ENCODE measurements at regions not wholly inside any gene's neighbourhood (a gene's known extent, or its start where the extent isn't known, plus 50 kb on each side); places are given as distances from the start of the nearest gene placed in this dataset.

DNA sequence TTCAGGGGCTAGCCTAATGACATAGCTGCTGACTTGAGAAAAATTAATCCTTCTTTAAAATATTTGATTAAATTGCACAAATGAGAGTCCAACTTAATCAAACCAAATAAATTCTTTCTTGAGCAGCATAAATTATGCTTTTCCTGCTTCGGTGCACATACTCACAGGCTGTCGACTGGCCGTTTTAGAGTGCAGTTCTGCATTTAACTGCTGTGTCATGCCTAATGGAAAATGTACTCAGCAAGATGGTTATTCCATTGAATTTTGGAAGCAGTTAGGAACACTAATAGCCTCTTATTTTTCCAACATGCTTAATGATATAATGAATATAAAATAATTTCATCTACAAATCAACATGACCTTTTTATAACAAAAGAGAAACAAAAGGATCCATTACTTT is 266.1 kb upstream of the LRIG3 start:
- no peaks in the 10 kb centered on the region for H3K4me1 ChIP-seq (ENCODE audit: control insufficient read depth, insufficient read depth, low read length)
- no peak overlapping the region for H3K9ac ChIP-seq (ENCODE audit: low read depth, low read length)
- H2BK15ac ChIP-seq (ENCODE audit: low read depth, low read length) = no peak overlapping the region
- in situ Hi-C loops (cut with MboI; ENCODE audit: low sequenced_read_pairs) (no loop called here), intact Hi-C loops (cut with micrococcal nuclease) (no loop called here), dilution Hi-C loops (cut with HindIII; ENCODE audit: low sequenced_read_pairs, unreplicated experiment) (no loop called here)
- H3K27ac ChIP-seq (ENCODE audit: insufficient read depth, low read length) = no peak overlapping the region
- BruUV-seq (replicated peaks) = no TSS peak
- H3K9me3 ChIP-seq (ENCODE audit: control insufficient read depth, insufficient read depth, low read length) = no peaks in the 10 kb centered on the region
- no peaks in the 10 kb centered on the region for H3K79me1 ChIP-seq (ENCODE audit: low read depth in 1 of 2, low read length in 2 of 2)
- H3K4ac ChIP-seq (ENCODE audit: low read depth, low read length) = no peak overlapping the region
- no peak overlapping the region for H2AK9ac ChIP-seq (replicated peaks; ENCODE audit: low read depth, low read length, poor library complexity)
- no peak overlapping the region for H2BK5ac ChIP-seq (ENCODE audit: low read depth, low read length, poor library complexity, severe bottlenecking)
- H2BK20ac ChIP-seq (ENCODE audit: low read depth, low read length) = no peak overlapping the region
- WGBS, 2 experiments (ENCODE audit: extremely low coverage in 2 of 2, insufficient read length in 1 of 2) = no CpG with 5 or more reads among the region's 3 CpGs
- H4K5ac ChIP-seq (ENCODE audit: low read depth, low read length) = no peak overlapping the region
- TF ChIP-seq MAFK (IDR thresholded peaks at IDR 0.05; ENCODE audit: low read depth, low read length) (no peak), MAZ (IDR thresholded peaks at IDR 0.05; ENCODE audit: borderline replicate concordance, low read depth, low read length) (no peak), BHLHE40 (IDR thresholded peaks at IDR 0.05; ENCODE audit: low read depth, low read length) (no peak), CHD1 (IDR thresholded peaks at IDR 0.05; ENCODE audit: low read depth, low read length) (no peak), RAD21 (IDR thresholded peaks at IDR 0.05; ENCODE audit: low read length) (no peak), CEBPB (IDR thresholded peaks at IDR 0.05; ENCODE audit: low read depth, low read length) (no peak), NFE2L2 (IDR thresholded peaks at IDR 0.05; ENCODE audit: low read depth, low read length) (no peak), POLR2A (IDR thresholded peaks at IDR 0.05; ENCODE audit: low read depth, low read length) (no peak), RFX5 (IDR thresholded peaks at IDR 0.05; ENCODE audit: low read depth, low read length) (no peak), MXI1 (IDR thresholded peaks at IDR 0.05; ENCODE audit: borderline replicate concordance, low read depth, low read length) (no peak), USF2 (IDR thresholded peaks at IDR 0.05; ENCODE audit: low read depth, low read length) (no peak), SMC3 (IDR thresholded peaks at IDR 0.05; ENCODE audit: low read depth, low read length) (no peak), FOS (IDR thresholded peaks at IDR 0.05; ENCODE audit: low read depth, low read length) (no peak), ELK1 (IDR thresholded peaks at IDR 0.05; ENCODE audit: borderline replicate concordance, low read depth, low read length) (no peak)
- TF ChIP-seq, protein P1, sequence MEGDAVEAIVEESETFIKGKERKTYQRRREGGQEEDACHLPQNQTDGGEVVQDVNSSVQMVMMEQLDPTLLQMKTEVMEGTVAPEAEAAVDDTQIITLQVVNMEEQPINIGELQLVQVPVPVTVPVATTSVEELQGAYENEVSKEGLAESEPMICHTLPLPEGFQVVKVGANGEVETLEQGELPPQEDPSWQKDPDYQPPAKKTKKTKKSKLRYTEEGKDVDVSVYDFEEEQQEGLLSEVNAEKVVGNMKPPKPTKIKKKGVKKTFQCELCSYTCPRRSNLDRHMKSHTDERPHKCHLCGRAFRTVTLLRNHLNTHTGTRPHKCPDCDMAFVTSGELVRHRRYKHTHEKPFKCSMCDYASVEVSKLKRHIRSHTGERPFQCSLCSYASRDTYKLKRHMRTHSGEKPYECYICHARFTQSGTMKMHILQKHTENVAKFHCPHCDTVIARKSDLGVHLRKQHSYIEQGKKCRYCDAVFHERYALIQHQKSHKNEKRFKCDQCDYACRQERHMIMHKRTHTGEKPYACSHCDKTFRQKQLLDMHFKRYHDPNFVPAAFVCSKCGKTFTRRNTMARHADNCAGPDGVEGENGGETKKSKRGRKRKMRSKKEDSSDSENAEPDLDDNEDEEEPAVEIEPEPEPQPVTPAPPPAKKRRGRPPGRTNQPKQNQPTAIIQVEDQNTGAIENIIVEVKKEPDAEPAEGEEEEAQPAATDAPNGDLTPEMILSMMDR (conservative IDR thresholded peaks at IDR 0.05; ENCODE audit: low read depth, low read length) = no peak
- no peak overlapping the region for H2AK5ac ChIP-seq (ENCODE audit: low read depth, low read length)
- H2AFZ ChIP-seq (replicated peaks; ENCODE audit: low read length, poor library complexity) = no peak overlapping the region
- ChIA-PET POLR2A (ENCODE audit: unreplicated experiment) (no interaction called here), CTCF (interaction anchor here (0.9 kb wide), 1 partner anchor 15 kb away, joined by 3 read pairs; no protein-coding TSS in a partner anchor)
- H3K27me3 ChIP-seq (ENCODE audit: control insufficient read depth, insufficient read depth, low read length) = no peaks in the 10 kb centered on the region
- no peak overlapping the region for H4K91ac ChIP-seq (ENCODE audit: insufficient read depth, low read depth, low read length)
- no peaks in the 10 kb centered on the region for H3K9me1 ChIP-seq (ENCODE audit: insufficient read depth, low read length)
- no peak overlapping the region for H3K4me3 ChIP-seq (ENCODE audit: insufficient read depth, low read depth, low read length)
- no peaks in the 10 kb centered on the region for H3K36me3 ChIP-seq (ENCODE audit: control insufficient read depth, insufficient read depth, low read length)
- H3K56ac ChIP-seq (ENCODE audit: extremely low read depth, insufficient read depth, low read length) = no peak overlapping the region
- H3K18ac ChIP-seq (ENCODE audit: low read depth, low read length) = no peak overlapping the region
- no peaks in the 10 kb centered on the region for H4K20me1 ChIP-seq (ENCODE audit: insufficient read depth, low read length)
- no peak overlapping the region for H4K8ac ChIP-seq (ENCODE audit: low read depth in 2 of 2, low read length in 2 of 2)
- no peak overlapping the region for H3K4me2 ChIP-seq (ENCODE audit: low read depth, low read length)
- DNase-seq = no peak
- ATAC-seq (ENCODE audit: low read depth) = no peak
- H3K23ac ChIP-seq (ENCODE audit: low read depth, low read length) = no peak overlapping the region
- no peak overlapping the region for H3K14ac ChIP-seq (replicated peaks; ENCODE audit: low read depth, low read length)
- no peak overlapping the region for H2BK120ac ChIP-seq (ENCODE audit: low read depth, low read length)

All from IMR-90 (cell line).